Frontal cortex (tissue), 3 donors: ENCODE measurements at regions not wholly inside any gene's neighbourhood (a gene's known extent, or its start where the extent isn't known, plus 50 kb on each side); places are given as distances from the start of the nearest gene placed in this dataset.

ENCODE experiments used
- DNase-seq, 2 donors: peaks; one replicate each; pipeline ENCODE4 v3.0.0; 2012; ENCODE audit warnings: low spot score in 2 of 2
- FAIRE-seq: peaks from 2 replicates; lab custom pipeline; 2012; peaks lifted over from hg19 to GRCh38; lab: Jason Lieb, UNC
- donor health status: control.
- donor health status: control.
- donor health status: control.

DNA sequence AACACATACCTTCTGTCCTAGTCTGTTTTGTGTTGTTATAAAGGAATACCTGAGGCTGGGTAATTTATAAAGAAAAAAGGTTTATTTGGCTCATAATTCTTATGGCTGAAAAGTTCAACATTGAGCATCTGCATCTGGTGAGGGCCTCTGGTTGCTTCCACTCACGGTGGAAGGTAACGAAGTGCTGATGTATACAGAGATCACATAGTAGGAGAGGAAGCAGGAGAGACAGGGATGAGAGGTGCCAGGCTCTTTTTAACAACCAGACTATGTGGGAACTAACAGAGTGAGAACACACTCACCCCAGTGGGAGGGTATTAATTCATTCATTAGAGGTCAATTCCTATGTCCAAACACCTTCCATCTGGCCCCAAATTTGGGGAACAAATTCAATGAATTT, 463.8 kb downstream of the DSC3 start:
- no peak for DNase-seq
- no peak for FAIRE-seq

DNA sequence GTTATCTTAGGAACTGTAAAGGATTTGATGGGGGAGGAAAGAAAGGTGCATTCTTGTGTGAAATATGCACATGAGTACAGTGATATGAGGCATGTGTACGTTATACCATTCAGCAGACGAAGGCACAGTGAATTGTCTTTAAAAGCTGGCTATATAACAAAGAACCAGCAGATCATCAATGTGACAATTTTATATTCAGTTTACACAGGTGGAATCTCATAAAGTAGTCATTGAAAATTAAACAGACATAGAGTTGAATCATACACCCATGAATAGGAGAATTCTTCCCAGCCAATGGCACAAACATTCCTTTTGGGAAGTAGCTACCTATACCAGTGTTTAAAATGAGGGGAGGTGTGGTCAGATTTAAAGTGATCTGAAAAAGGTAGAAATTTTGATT, 470.3 kb downstream of the DSC3 start:
- DNase-seq (no peak), FAIRE-seq (no peak)

DNA sequence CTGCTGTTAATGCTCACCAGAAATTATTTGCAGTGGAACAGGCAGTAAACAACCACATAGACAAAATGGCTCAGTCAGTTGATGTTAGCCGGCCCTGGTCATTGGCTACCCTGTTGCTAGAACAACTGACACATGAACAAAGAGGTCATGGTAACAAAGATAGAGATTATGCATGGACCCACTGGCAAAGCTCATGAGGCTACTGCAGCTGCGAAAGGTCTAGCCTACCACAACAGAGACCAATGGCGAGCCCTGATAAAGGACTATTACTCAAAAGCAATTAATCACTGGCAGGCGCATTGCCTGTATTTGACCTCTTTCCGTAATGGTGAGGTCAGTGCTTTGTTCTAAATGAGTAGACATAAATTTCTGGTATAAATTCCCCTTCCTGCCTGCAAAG, 474.2 kb downstream of the DSC3 start:
- DNase-seq (no peak), FAIRE-seq (no peak)

GRCh38 chr18:30566877-30567276, 475.7 kb downstream of the DSC3 start:
- FAIRE-seq (no peak), DNase-seq (no peak)

GRCh38 chr18:30562231-30562630, 480.3 kb downstream of the DSC3 start:
- FAIRE-seq, result no peak
- DNase-seq, result no peak

DNA sequence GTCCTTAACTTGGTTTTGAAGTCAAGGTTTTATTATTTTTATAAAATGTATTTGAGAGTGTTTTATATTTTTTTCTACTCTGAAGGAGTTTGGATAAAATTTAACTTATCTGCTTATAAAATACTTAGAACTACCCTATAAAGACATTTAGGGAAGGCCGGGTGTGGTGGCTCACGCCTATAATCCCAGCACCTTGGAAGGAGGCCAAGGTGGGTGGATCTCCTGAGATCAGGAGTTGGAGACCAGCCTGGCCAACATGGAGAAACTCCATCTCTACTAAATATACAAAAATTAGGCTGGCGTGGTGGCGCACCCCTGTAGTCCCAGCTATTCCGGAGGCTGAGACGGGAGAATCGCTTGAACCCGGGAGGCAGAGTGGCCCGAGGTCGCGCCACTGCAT, 486.4 kb downstream of the DSC3 start:
- no peak for DNase-seq
- no peak for FAIRE-seq

DNA sequence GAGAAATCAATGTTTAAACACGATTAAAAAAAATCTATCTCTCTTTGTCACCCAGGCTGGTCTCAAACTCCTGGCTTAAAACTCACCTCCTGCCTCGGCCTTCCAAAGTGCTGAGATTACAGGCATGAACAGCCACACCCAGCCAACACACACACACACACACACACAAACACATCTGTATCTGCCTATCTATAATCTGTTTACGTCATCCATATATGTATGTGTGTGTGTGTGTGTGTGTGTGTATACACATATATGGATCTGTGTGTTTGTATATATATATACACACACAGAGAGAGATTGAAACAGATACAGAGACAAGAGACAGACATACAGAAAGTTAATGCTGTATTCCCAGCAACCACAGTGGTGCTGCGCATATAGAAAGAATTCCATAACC, 497.1 kb downstream of the DSC3 start:
- FAIRE-seq, result no peak

DNA sequence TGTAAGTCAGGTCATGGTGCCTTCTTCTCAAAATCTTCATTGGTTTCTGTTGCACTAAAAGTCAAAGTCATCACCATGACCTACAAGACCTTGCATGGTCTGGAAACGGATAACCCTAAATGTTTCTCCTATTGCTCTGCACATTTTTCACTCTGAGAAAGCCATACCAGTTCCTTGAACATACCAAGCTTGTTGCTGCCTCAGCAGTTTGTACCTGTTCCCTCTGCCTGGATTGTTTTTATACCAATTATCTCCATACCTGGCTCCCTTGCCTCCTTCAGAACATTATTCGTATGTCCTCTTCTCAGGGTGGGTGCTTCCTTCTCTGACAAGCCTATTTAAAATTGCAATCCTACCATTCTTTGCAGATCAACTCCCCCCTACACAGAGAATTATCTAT, 498.4 kb downstream of the DSC3 start:
- no peak for FAIRE-seq
- no peak for DNase-seq

More for the DNA sequence above, 497.1 kb downstream of the DSC3 start:
- DNase-seq, result no peak

DNA sequence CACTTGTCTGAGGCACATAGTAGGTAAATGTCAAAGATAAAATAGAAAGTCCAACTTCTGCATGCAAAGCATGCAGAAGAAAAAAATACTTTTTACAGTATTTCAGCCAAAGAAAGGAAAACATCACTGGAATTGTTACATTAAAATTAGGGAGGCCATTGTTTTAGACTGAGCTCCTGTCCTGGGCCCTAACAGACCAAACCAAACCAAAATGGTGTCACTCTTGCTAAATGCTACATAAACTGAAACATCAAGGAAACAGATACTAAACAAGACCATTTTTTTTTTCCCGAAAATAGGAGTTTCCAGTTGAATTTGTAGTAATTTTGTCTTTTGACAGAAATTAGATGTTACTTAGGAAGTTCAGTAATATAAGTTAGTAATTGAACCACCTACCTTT, 508.8 kb downstream of the DSC3 start:
- no peak for FAIRE-seq
- no peak for DNase-seq

- no peak for DNase-seq
- no peak for FAIRE-seq
Measured at GRCh38 chr18:30527917-30528316, 514.6 kb downstream of the DSC3 start.

DNA sequence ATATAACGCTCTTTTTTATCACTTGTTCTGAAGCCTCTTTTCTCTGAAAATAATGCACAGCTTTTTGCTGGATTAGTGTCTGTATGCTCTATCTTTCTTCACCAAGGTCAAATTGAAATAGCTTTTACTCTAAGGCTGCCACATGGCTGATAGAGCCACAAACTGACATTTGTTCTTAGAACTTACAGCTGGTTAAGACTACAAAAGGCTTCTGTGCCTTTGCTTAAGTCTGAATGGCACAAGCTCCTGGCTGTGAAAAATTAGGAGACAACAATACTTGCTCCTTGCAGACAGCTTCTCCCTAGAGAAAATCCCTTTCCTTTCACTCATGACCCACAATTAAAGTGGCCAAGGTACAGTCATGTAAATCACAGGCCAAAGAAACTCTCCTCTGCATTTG, 515.3 kb downstream of the DSC3 start:
- DNase-seq, result no peak
- FAIRE-seq, result no peak

DNA sequence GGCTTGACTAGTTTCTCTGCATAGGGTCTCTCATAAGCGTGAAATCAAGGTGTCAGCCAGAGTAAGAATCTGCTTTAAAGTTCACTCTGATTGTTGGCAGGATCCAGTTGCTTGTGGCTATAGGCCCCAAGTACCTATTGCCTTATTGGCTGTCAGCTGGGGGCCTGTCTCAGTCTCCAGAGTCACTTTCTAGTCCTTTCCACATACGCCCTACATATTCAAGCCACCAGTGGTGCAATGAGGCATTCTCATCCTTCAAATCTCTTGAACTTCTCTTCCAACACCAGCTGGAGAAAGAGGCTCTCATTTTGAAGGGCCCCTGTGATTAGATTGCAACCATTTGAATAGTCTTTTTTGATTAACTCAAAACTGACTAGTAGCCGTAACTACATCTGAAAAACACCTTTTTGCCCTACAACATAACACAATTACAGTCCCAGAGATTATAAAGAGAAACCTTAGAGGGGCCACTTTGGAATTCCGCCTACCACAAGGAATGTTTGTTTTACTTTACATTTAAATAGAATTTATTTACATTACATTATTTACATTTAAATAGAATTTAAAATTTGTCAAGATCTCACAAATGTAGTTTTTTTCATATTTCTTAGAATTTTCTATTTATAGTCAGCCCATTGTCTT, 520.1 kb downstream of the DSC3 start:
- no peak for DNase-seq
- FAIRE-seq, result no peak

- FAIRE-seq (no peak), DNase-seq (no peak)
Measured at GRCh38 chr18:30514059-30514458, 528.5 kb downstream of the DSC3 start.

DNA sequence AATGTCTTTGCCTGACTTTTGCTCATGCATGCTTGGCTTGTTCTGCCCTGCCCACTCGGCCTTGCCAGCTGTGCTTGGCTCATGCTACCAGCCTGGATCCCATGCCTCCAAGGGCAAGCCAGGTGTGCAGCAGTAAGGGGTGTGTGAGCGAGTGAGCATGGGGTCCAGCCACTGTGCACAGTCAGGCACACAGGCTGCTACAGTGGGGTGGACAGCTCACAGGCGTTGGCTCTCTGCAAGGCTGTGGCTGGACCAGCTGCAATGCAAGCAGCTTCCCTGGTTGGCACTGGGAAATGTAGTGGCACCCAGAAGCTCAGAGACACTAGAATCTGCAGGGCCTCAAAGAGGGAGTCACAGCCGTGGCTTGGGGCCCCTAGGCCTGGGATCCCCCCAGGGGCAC, 529.7 kb downstream of the DSC3 start:
- no peak for DNase-seq
- FAIRE-seq, result no peak

DNA sequence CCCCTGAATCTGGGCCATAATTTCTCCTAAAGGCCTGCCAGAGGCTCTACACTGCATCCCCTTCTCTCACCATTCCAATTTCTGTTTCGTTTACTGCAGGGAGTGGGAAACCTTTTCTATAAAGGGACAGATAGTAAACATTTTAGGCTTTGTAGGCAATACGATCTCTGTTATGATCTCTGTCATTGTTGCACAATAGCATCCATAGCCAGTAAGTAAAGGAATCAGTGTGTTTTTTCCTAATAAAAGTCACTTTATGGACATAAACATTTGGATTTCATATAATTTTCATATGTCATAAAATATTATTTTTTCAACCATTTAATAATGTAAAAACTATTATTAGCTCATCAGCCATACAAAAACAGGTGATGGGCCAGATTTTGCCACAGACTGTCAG, 531.7 kb downstream of the DSC3 start:
- no peak for FAIRE-seq
- no peak for DNase-seq

- DNase-seq (no peak), FAIRE-seq (no peak)
Measured at GRCh38 chr18:30501594-30501993, 540.9 kb downstream of the DSC3 start.

DNA sequence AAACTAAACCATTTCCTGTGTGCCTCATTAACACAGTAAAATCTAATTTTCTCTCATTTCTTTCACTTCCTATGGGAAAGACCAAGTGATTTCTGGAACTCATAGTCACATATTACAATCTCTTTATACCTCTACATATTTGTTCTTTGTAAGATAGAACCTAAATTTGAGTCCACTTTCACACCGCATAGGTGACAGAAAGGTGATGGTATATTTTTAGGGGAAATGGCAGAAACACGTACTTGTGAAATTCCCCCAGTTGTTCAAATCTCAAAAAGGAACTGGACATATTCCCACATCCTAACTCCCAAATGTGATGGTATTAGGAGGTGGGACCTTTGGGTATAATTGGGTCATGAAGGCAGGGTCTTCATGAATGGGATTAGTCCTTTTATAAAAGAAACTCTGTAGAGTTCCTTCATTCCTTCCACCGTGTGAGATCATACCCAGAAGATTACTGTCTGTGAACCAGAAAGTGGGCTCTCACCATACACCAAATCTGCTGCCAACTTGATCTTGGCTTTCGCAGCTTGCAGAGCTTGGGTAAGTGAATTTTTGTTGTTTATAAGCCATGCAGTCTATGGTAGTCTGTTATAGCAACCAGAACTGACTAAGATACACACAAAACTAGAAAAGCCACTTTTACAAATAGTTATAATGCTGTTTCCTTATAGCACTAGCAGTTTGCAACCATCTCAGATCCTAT, 542.1 kb downstream of the DSC3 start:
- DNase-seq (no peak), FAIRE-seq (no peak)

- no peak for FAIRE-seq
Measured at GRCh38 chr18:30499721-30500120, 542.8 kb downstream of the DSC3 start.

DNA sequence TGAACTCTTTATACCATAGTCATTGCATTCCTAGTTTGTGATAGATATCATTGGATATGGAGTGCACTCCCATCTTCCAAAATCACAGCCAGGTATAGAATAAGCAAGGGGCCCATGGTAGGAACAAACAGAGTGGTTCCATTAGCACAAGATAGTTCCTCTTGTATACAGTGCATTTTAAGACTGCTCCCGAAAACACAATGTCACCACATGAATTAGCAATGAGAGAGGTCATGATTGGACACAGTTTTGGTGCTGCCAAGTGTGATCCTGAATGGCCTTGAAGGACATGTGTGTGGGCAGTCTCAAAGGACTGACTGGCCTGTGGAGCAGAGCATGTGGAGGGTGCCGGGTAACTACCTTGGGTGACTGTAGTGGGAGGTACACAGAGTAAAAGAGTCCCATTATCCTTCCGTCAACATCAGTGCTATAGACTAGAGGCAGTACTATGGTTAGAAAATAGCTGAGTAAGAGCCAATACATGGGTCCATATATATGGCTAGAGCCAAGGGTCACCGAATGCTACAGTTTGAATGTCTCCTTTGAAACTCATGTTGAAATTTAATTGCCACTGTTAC, 549.9 kb downstream of the DSC3 start:
- DNase-seq (no peak), FAIRE-seq (no peak)

More at GRCh38 chr18:30499721-30500120, 542.8 kb downstream of the DSC3 start:
- no peak for DNase-seq

DNA sequence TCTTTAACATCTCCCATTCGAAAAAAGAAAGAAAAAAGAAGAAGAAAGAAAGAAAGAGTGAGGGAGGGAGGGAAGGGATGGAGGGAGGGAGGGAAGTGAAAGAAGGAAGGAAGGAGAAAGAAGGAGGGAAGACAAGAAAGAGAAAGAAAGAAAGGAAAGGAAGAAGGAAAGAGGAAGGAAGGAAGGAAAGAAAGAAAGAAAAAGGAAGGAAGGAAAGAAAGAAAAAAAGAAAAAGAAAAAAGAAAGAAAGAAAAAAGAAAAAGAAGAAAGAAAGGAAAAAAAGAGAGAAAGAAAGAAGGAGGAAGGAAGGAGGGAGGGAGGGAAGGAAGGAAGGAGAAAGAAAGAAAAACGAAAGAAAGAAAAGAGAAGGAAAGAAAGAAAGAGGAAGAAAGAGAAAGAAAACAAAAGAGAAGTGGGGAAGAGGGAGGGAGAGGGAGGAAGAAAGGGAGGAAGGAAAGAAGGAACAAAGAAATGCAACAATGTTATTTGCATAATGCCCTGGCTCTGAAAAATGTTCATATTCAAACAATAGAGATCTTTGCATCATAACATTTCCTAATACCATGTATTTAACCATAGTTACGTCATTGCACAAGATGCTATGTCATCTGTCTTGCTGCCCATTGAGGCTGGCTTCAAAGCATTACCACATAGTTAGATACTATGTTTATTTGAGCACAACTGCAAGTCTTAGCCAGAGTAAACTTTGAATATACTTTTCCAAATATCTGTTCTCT, 550.6 kb downstream of the DSC3 start:
- no peak for DNase-seq
- no peak for FAIRE-seq
